DND-41 (cell line): ENCODE measurements at regions not wholly inside any gene's neighbourhood (a gene's known extent, or its start where the extent isn't known, plus 50 kb on each side); places are given as distances from the start of the nearest gene placed in this dataset.

ENCODE experiments used
- ATAC-seq: fragments of 200-7000 bp; cut with Tn5 transposase; 3 replicates; pipeline ENCODE4 v1.9.1; 2021; ENCODE audit warnings: low read depth; ENCODE audit not compliant: insufficient read depth
- DNase-seq: peaks from one replicate; pipeline ENCODE4 v3.0.0-alpha.2; 2020
- H2AFZ ChIP-seq: 2 replicates; pipeline ENCODE4 v1.6.0; 2012; ENCODE audit warnings: low read depth, low read length
- H3K27ac ChIP-seq: 2 replicates; pipeline ENCODE4 v1.5.1; 2012; ENCODE audit warnings: low read length, inconsistent platforms
- H3K27me3 ChIP-seq: fragments of 200-600 bp; sonication (generic); 2 replicates; pipeline ENCODE4 v1.6.0; 2012; ENCODE audit warnings: low read length, mild to moderate bottlenecking, inconsistent platforms; ENCODE audit not compliant: insufficient read depth, poor library complexity
- H3K36me3 ChIP-seq: 2 replicates; pipeline ENCODE4 v1.5.1; 2012; ENCODE audit warnings: low read length, inconsistent platforms; ENCODE audit not compliant: insufficient read depth
- H3K4me1 ChIP-seq: 2 replicates; pipeline ENCODE4 v1.5.1; 2012; ENCODE audit warnings: mild to moderate bottlenecking, low read length; ENCODE audit not compliant: insufficient read depth
- H3K4me2 ChIP-seq: 2 replicates; pipeline ENCODE4 v1.6.0; 2012; ENCODE audit warnings: mild to moderate bottlenecking, moderate library complexity, low read length, inconsistent platforms; ENCODE audit not compliant: insufficient read depth
- H3K4me3 ChIP-seq, 2 experiments: fragments of 200-600 bp in 1 of 2; shearing (Covaris generic) in 1 of 2; 2 replicates each; pipeline ENCODE4 v1.5.1; 2012 to 2016; ENCODE audit warnings: inconsistent platforms in 2 of 2, low read length in 2 of 2, mild to moderate bottlenecking in 2 of 2, low read depth in 1 of 2, moderate library complexity in 1 of 2
- H3K79me2 ChIP-seq: 2 replicates; pipeline ENCODE4 v1.6.0; 2012; ENCODE audit warnings: low read length, inconsistent platforms; ENCODE audit not compliant: insufficient read depth
- H3K9ac ChIP-seq: 2 replicates; pipeline ENCODE4 v1.6.0; 2012; ENCODE audit warnings: low read depth, mild to moderate bottlenecking, inconsistent platforms, low read length, moderate library complexity
- H3K9me3 ChIP-seq: 2 replicates; pipeline ENCODE4 v1.5.1; 2012; ENCODE audit warnings: low read length, moderate library complexity, mild to moderate bottlenecking, inconsistent platforms; ENCODE audit not compliant: insufficient read depth, severe bottlenecking
- H4K20me1 ChIP-seq: 2 replicates; pipeline ENCODE4 v1.6.0; 2012; ENCODE audit warnings: low read length; ENCODE audit not compliant: insufficient read depth
- EZH2 ChIP-seq: IDR thresholded peaks from 3 replicates; pipeline ENCODE4 v1.6.1; 2012; ENCODE audit warnings: borderline replicate concordance, low read depth, mild to moderate bottlenecking, moderate library complexity, low read length, inconsistent platforms; ENCODE audit not compliant: severe bottlenecking
- TF ChIP-seq, protein P1 (sequence below): IDR thresholded peaks from 2 replicates; pipeline ENCODE4 v1.5.1; 2012; ENCODE audit warnings: borderline replicate concordance, low read length, moderate library complexity, mild to moderate bottlenecking; ENCODE audit not compliant: poor library complexity, severe bottlenecking; ENCODE audit errors: extremely low read depth

GRCh38 chr7:51950813-51951212 lies 634.2 kb upstream of the COBL start:
- Histone ChIP-seq H3K4me2 (no peak overlapping the region), H3K36me3 (no peaks in the 10 kb centered on the region), H3K27ac (no peak overlapping the region), H3K4me3 (no peak overlapping the region), H3K27me3 (no peaks in the 10 kb centered on the region), H4K20me1 (no peaks in the 10 kb centered on the region), H3K79me2 (no peaks in the 10 kb centered on the region), H2AFZ (no peak overlapping the region), H3K9ac (no peak overlapping the region), H3K9me3 (no peaks in the 10 kb centered on the region), H3K4me1 (no peaks in the 10 kb centered on the region)
- DNase-seq = no peak
- no peak for ATAC-seq
- TF ChIP-seq EZH2 = no peak
- TF ChIP-seq, protein P1, sequence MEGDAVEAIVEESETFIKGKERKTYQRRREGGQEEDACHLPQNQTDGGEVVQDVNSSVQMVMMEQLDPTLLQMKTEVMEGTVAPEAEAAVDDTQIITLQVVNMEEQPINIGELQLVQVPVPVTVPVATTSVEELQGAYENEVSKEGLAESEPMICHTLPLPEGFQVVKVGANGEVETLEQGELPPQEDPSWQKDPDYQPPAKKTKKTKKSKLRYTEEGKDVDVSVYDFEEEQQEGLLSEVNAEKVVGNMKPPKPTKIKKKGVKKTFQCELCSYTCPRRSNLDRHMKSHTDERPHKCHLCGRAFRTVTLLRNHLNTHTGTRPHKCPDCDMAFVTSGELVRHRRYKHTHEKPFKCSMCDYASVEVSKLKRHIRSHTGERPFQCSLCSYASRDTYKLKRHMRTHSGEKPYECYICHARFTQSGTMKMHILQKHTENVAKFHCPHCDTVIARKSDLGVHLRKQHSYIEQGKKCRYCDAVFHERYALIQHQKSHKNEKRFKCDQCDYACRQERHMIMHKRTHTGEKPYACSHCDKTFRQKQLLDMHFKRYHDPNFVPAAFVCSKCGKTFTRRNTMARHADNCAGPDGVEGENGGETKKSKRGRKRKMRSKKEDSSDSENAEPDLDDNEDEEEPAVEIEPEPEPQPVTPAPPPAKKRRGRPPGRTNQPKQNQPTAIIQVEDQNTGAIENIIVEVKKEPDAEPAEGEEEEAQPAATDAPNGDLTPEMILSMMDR = no peak

GRCh38 chr7:51949726-51950644 lies 633.4 kb upstream of the COBL start:
- no peaks in the 10 kb centered on the region for H3K36me3 ChIP-seq
- H3K4me1 ChIP-seq = no peaks in the 10 kb centered on the region
- H3K27me3 ChIP-seq = no peaks in the 10 kb centered on the region
- H3K9me3 ChIP-seq = no peaks in the 10 kb centered on the region
- H3K9ac ChIP-seq = no peak overlapping the region
- H3K27ac ChIP-seq = no peak overlapping the region
- H3K4me3 ChIP-seq = no peak overlapping the region
- no peak overlapping the region for H3K4me2 ChIP-seq
- no peaks in the 10 kb centered on the region for H3K79me2 ChIP-seq
- no peaks in the 10 kb centered on the region for H4K20me1 ChIP-seq
- no peak overlapping the region for H2AFZ ChIP-seq
- DNase-seq (no peak), ATAC-seq (no peak)
- TF ChIP-seq, protein P1 = no peak
- TF ChIP-seq EZH2 = no peak

GRCh38 chr7:51930834-51931233 lies 614.2 kb upstream of the COBL start:
- no peaks in the 10 kb centered on the region for H3K4me1 ChIP-seq
- no peaks in the 10 kb centered on the region for H3K27me3 ChIP-seq
- H4K20me1 ChIP-seq = no peaks in the 10 kb centered on the region
- no peaks in the 10 kb centered on the region for H3K79me2 ChIP-seq
- H3K27ac ChIP-seq = no peak overlapping the region
- no peak for ATAC-seq
- no peak overlapping the region for H3K9ac ChIP-seq
- no peak overlapping the region for H3K4me3 ChIP-seq
- no peak for DNase-seq
- TF ChIP-seq, protein P1 = no peak
- no peak for TF ChIP-seq EZH2
- H2AFZ ChIP-seq = no peak overlapping the region
- H3K36me3 ChIP-seq = no peaks in the 10 kb centered on the region
- H3K9me3 ChIP-seq = no peaks in the 10 kb centered on the region
- H3K4me2 ChIP-seq = no peak overlapping the region
